Stimulated activated naive CD8-positive, alpha-beta T cell treated with anti-CD3 and anti-CD28 coated beads, Interleukin-15, amount 100 ng/mL, for 72 hours (primary cell): ENCODE measurements at regions not wholly inside any gene's neighbourhood (a gene's known extent, or its start where the extent isn't known, plus 50 kb on each side); places are given as distances from the start of the nearest gene placed in this dataset.
A peak's percentile ranks its signal among the peaks of the same experiment; 100 is the strongest.
"Not testable (repeated sequence)": the region's sequence is repeated elsewhere in the genome, so short reads cannot be mapped to it uniquely, and the experiment has no call there.

Experiments used
- ATAC-seq: fragments of 150-1000 bp; cut with Tn5 transposase; 2 replicates; pipeline ENCODE4 v1.10.0; 2021; ENCODE audit warnings: mild to moderate bottlenecking, moderate library complexity
- DNase-seq, 2 donors: peaks; one replicate each; pipeline ENCODE4 v3.0.0; 2021 to 2022
- H3K27ac Mint-ChIP-seq, 2 donors: one replicate each; pipeline ENCODE4 v1.8.0; 2022; ENCODE audit warnings: mild to moderate bottlenecking in 2 of 2, mixed read lengths in 2 of 2, moderate library complexity in 2 of 2
- H3K27me3 Mint-ChIP-seq: one replicate; pipeline ENCODE4 v1.8.0; 2022; ENCODE audit warnings: mixed read lengths
- H3K4me1 Mint-ChIP-seq: one replicate; pipeline ENCODE4 v1.8.0; 2022; ENCODE audit warnings: mild to moderate bottlenecking, mixed read lengths
- H3K4me3 Mint-ChIP-seq, 2 donors: one replicate each; pipeline ENCODE4 v1.8.0; 2022; ENCODE audit warnings: mild to moderate bottlenecking in 2 of 2, mixed read lengths in 2 of 2, moderate library complexity in 1 of 2
- H3K9me3 Mint-ChIP-seq, 2 donors: one replicate each; pipeline ENCODE4 v1.8.0; 2022; ENCODE audit warnings: mixed read lengths in 2 of 2

DNA sequence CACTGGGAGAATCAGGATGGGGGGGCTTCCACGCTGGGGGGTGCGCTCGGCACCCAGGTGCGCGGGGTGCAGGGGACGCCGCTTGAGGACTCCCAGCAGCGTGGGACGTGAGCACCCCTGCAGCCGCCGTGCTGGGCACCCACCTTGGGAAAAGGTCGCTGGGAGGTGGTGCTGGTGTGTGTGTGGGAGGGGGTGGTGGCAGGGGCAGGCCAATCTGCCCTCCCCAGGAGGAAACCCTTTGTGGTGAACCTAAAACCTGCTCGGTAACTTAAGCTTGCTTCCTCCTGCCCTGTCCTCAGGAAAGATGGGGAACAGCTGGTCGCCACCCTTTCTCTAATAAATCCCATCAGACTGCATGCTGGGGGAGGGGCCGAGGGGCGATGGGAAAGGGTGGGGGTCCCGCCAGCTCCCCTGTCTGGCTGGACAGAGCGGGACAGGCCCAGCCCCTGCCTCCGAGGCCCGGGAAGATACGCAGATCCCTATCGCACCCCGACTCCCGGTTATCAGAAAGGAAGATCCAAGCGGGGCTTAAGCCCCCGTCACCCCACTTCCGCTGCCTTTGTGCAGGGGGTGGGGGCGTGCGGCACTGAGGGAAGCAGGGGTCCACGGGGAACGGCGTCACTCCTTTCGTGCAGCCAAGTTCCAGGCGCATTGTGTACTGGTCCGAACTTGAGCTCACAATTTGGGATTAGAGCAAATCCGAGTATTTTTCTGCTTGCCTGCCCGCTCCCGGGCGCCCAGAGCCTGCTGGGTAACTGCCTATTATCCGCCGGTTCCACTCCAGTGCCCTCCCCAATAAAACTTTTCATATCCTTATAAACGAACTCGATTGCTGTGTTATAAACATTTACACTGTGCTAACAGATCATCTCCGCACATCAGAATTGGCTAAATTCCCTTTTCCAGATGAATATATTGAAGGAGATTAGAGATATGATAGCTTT lies 64.6 kb downstream of the UNCX start:
- no peak overlapping the region for H3K4me3 Mint-ChIP-seq

DNA sequence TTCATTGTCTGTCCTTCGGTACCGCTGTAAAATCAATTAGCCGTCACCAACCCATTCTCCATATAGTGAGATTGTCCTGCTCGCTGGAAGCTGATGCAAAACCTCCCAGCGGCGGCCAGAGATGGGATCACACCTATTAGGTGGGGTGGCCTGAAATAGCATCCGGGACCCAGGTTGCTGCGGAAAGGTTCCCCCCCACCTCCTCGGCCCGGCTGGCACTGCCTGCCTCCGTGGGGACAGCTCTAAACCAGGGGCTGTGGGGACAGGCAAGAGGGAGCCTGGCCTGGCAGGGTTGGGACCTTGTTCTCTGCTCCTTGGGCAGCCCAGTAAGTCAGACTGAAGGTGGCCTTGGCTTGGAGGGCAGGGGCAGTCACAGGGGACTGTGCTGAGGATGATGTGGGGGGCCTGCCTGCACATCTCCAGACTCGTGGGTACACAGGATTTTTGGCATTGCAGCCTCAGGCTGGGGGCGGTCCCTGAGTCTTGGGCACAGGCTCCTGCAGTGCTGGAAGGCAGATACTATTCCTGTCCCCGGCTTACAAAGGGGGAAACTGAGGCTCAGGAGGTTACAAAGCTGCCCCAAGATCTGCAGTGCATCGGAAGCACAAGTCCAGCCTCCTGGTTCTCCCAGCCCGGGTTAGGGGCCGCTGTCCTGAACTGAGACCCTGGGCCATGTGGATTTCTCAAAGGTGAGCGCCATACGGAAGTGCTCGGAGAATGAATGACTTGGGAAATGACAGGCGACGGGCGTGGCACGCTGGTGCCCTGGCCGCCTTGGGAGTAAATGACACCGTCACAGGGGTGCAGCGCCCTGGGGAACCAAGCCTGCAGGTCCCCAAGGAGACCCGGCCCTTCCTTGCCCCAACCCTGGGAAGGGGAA lies 65.6 kb downstream of the UNCX start:
- Mint-ChIP-seq H3K4me3 (no peak overlapping the region), H3K4me1 (no peaks in the 10 kb centered on the region), H3K9me3 (no peaks in the 10 kb centered on the region), H3K27ac (no peak overlapping the region), H3K27me3 (peaks cover 42% of the 10 kb centered on the region)
- no peak for DNase-seq
- ATAC-seq: no peak

More for the DNA sequence above, 64.6 kb downstream of the UNCX start:
- H3K27ac Mint-ChIP-seq: no peak overlapping the region
- ATAC-seq: no peak
- H3K9me3 Mint-ChIP-seq: no peaks in the 10 kb centered on the region
- H3K27me3 Mint-ChIP-seq: peaks cover 42% of the 10 kb centered on the region
- H3K4me1 Mint-ChIP-seq: no peaks in the 10 kb centered on the region
- DNase-seq: no peak

DNA sequence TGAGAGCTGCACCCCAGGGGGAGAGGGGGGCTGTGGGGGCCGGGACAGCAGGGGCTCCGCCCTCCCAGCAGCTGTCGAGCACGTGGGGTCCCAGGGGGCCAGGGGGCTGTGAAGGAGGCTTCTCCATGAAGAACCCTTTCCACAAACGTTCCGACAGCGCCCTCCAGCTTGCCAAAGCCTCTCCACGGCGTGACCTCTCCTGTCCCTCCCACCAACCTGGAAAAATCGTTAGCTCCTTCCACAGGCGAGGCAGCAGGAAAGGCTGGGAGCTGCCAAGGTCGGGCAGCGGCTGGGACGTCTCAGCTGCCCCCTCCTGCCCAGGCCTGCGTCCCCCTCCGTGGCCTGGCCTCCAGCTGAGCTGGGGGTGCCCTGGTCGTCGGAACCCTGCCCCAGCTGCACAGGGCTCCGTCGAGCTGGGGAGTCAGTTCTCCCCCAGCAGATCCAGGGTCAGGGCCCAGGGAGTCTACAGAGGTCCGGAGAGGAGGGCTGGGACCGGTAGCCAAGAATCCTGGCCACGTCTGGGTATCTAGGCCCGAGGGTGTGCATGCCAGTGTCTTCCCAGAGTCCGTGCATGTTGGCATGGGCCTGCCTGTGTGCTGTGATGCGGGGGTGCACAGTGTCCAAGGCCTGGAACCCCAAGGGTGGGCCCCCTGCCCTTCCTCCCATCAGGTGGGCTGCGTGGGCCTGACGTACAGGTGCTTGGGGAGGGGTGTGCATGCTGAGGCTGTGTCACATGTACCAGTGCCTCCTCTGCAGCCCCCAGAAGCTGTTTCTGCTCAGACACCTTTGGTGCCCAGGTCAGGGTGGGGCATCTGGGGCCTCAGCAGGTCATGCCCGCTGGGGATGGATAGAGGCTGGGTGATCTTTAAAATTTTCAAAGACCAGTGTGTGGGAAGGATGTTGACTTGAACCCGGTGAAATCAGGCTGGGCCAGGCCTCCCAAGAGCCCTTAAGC lies 66.5 kb downstream of the UNCX start:
- Mint-ChIP-seq H3K27me3 (peaks cover 43% of the 10 kb centered on the region), H3K4me3 (no peak overlapping the region), H3K27ac (no peak overlapping the region), H3K9me3 (no peaks in the 10 kb centered on the region), H3K4me1 (no peaks in the 10 kb centered on the region)
- DNase-seq (no peak), ATAC-seq (no peak)

DNA sequence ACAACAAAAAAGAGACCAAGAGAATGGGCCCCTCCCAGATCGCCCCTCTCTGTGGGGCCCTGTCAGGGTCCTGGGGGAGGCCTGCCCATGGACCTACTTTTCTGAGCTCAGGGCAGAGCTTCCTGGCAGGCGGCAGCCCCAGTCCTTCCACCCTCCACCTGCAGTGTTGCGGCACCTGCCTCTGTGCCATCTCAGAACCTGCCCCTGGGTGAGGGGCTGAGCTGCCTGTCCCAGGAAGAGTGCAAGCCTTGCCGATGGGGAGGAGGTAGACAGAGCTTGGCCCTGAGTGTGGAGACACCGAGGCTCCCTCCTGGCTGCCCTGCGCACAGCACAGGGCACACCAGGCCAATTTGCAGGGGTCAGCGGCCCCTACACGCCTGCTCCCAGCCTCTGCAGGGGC lies 67.5 kb downstream of the UNCX start:
- no peak overlapping the region for H3K4me3 Mint-ChIP-seq
- no peak overlapping the region for H3K27ac Mint-ChIP-seq
- H3K9me3 Mint-ChIP-seq: no peaks in the 10 kb centered on the region
- DNase-seq: no peak
- H3K27me3 Mint-ChIP-seq: peaks cover 43% of the 10 kb centered on the region
- H3K4me1 Mint-ChIP-seq: no peaks in the 10 kb centered on the region
- ATAC-seq: no peak

DNA sequence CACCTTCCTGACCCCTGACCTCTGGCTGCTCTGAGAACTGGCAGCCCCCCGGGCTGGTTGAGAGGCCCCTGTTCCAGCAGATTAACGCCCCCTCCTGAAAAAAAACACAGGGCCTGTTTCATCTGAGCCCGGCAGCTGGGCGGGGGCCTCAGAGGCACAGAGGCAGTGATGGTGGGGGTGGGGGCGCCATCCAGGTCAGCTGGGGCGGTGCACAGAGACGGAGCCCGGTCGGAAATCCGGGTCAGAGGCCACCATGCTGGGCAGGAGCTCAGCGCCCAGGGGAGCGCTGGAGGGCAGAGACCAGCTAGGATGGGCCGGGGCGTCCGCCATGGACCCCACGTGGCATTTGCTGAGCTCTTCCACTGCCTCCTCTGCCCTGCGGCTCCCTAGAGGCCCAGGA lies 68.0 kb downstream of the UNCX start:
- Mint-ChIP-seq H3K9me3 (no peaks in the 10 kb centered on the region), H3K4me1 (no peaks in the 10 kb centered on the region), H3K27me3 (peaks cover 43% of the 10 kb centered on the region), H3K27ac (no peak overlapping the region), H3K4me3 (no peak overlapping the region)
- DNase-seq: no peak
- ATAC-seq: no peak

DNA sequence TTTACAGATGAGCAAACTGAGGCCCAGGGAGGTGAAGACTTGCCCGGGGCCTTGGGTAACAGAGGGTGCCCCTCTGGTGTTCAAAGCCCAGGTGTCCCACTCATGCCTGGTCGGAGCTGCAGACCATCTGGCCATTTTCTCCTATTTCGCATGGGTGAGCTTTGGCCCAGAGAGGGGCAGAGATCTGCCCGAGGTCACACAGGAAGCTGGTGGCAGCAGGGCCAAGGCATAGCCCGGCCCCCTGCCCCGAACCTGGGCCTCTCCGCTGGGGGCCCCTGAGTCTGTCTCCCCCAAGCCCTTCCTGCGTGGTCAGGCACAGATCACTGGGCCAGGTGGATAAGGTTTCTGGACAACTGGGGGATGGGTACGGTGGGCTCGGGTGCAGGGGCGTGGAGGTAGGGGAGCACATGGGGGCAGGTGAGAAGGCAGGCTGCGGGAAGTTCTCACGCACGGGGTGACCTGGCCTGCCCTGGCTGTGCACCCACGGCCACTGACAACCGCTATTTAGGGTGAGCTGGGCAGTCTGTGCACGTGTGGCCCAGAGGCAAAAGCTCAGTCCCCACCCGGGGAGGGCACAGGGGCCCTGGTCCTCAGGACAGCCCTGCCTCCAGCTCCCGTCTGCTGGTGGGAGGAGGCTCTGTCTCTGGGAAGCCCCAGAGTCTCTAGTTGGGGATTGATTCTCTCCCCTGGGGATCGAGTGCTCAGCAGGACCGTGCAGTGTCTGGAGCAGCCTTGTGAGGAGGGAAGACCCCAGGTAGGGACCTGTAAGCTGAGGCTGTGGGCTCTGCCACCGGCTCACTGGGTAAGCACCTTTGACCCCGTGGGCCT lies 68.6 kb downstream of the UNCX start:
- Mint-ChIP-seq H3K9me3 (no peaks in the 10 kb centered on the region), H3K27me3 (peaks cover 43% of the 10 kb centered on the region), H3K4me1 (no peaks in the 10 kb centered on the region), H3K27ac (no peak overlapping the region), H3K4me3 (no peak overlapping the region)
- ATAC-seq: no peak
- no peak for DNase-seq

DNA sequence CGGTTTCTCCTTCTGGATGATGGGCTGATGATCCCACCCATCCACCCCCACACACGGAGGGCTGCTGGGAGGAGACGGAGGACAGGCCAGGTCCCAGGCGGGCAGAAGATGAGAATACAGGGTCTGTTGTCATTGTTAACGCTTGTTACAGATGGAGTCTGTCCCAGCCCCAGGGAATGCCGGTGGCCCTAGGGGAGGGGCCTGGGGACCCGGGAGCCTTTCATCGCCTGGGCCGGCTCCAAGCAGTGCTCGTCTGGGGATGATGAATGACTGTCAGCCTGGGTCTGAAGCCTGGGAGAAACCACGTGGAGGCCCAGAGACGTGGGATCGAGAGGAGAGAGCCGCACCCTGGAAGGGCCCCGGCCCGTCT lies 69.2 kb downstream of the UNCX start:
- H3K27ac Mint-ChIP-seq: no peak overlapping the region
- no peak for DNase-seq
- H3K4me1 Mint-ChIP-seq: no peaks in the 10 kb centered on the region
- H3K4me3 Mint-ChIP-seq: no peak overlapping the region
- H3K9me3 Mint-ChIP-seq: no peaks in the 10 kb centered on the region
- peaks cover 40% of the 10 kb centered on the region for H3K27me3 Mint-ChIP-seq
- ATAC-seq: no peak

DNA sequence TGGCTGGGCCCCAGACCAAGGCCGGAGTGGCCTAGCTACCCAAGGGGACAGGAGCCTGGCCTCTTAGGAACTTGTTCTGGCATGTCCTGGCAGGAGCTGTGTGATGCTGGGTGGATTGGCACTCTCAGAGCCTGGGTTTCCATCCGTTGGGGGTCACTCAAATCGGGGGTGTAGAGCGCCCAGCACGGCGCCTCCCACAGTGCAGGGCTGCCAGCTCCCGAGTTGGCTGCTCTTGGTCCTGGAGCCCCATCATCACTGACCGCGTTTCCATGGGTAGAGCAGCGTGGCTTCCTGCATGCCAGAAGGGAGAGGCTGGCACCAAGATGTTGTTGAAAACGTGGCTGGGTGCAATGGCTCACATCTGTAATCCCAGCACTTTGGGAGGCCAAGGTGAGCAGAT lies 70.3 kb downstream of the UNCX start:
- Mint-ChIP-seq H3K9me3 (no peaks in the 10 kb centered on the region), H3K4me1 (no peaks in the 10 kb centered on the region), H3K27me3 (peaks cover 29% of the 10 kb centered on the region), H3K27ac (no peak overlapping the region), H3K4me3 (no peak overlapping the region)
- DNase-seq (no peak), ATAC-seq (no peak)

DNA sequence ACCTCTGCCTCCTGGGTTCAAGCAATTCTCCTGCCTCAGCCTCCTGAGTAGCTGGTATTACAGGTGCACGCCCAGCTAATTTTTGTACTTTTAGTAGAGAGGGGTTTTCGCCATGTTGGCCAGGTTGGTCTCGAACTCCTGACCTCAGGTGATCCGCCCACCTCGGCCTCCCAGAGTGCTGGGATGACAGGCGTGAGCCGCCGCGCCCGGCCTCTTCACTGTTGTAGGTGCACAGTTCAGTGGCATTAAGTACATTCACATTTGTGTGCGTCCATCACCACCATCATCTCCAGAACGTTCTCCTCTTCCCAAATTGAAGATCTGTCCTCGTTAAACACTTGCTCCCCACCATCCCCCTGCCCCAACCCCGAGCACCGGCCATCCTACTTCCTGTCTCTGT lies 71.3 kb downstream of the UNCX start:
- Mint-ChIP-seq H3K27ac (peak overlapping the region in 1 of 2 donors; percentile 55), H3K27me3 (peaks cover 21% of the 10 kb centered on the region)
- not testable (repeated sequence) for H3K4me1 Mint-ChIP-seq, H3K9me3 Mint-ChIP-seq, H3K4me3 Mint-ChIP-seq, ATAC-seq, DNase-seq

DNA sequence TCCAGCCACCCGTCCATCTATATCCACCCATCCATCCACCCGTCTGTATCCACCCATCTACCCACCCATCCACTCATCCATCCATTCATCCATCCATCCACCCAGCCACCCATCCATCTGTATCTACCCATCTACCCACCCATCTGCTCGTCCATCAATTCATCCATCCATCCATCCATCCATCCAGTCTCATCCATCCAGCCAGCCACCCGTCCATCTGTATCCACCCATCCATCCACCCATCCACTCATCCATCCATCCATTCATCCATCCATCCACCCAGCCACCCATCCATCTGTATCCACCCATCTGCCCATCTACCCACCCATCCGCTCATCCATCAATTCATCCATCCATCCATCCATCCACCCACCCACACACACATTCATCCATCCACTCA lies 73.2 kb downstream of the UNCX start:
- Mint-ChIP-seq H3K4me3 (no peak overlapping the region), H3K4me1 (no peaks in the 10 kb centered on the region), H3K9me3 (no peaks in the 10 kb centered on the region), H3K27me3 (peaks cover 21% of the 10 kb centered on the region), H3K27ac (no peak overlapping the region)
- ATAC-seq (no peak), DNase-seq (no peak)

DNA sequence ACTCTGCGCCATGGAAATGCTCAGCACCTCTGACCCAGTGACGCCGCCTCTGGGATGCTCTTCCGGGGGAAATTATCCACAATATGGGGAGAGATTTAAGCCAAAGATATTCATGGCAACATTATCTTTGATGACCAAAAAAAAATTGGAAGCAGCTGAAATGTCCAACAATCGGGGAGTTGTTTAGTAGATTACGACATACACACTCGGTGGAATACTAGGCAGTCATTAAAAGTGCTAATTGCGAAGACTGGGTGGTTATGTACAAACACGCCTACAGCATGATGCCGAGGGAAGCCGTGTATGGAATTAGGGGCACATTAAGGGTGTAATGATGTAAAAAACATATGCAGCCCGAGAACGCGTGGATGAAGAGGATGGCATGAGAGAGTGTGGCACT lies 75.2 kb downstream of the UNCX start:
- H3K4me3 Mint-ChIP-seq: no peak overlapping the region
- no peak overlapping the region for H3K27ac Mint-ChIP-seq
- H3K4me1 Mint-ChIP-seq: no peaks in the 10 kb centered on the region
- peaks cover 9% of the 10 kb centered on the region for H3K27me3 Mint-ChIP-seq
- H3K9me3 Mint-ChIP-seq: no peaks in the 10 kb centered on the region
- ATAC-seq: no peak
- no peak for DNase-seq

DNA sequence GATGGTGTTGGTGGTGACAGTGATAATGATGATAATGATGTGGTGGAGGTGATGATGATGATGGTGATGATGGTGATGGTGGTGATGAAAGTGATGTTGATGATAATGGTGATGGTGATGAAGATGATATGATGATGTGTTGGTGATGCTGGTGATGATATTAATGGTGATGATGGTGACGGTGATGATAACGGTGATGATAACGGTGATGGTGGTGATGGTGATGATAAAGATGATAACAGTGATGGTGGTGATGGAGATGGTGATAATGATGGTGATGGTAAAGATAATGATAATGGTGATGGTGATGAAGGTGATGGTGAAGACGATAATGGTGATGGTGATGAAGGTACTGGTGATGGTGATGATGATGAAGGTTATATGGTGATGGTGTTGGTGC lies 76.6 kb downstream of the UNCX start:
- ATAC-seq (no peak), DNase-seq (no peak)
- H3K4me3 Mint-ChIP-seq: no peak overlapping the region
- H3K27ac Mint-ChIP-seq: no peak overlapping the region
- H3K27me3 Mint-ChIP-seq: no peaks in the 10 kb centered on the region
- no peaks in the 10 kb centered on the region for H3K4me1 Mint-ChIP-seq
- no peaks in the 10 kb centered on the region for H3K9me3 Mint-ChIP-seq

DNA sequence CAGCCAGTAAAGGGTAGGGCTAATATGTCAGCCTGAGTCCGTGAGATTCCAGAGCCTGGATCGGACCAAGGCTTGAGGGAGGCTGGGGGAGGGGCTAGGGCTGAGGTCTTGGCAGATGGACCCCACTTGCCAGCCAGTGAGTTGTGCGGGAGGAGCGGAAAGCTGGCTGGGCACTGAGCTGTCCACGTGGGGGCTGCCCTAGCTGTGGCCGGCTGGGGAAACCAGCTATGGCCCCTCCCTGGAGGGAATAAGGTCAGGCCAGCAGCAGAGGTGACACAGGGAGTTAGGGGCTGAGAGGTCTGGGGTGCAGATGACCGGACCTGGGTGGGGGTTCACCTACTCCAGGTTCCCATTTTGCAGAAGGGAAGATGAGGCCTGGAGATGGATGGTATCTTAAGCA lies 77.3 kb downstream of the UNCX start:
- H3K4me3 Mint-ChIP-seq: no peak overlapping the region
- no peaks in the 10 kb centered on the region for H3K4me1 Mint-ChIP-seq
- no peaks in the 10 kb centered on the region for H3K9me3 Mint-ChIP-seq
- no peak overlapping the region for H3K27ac Mint-ChIP-seq
- ATAC-seq: no peak
- no peak for DNase-seq
- no peaks in the 10 kb centered on the region for H3K27me3 Mint-ChIP-seq

DNA sequence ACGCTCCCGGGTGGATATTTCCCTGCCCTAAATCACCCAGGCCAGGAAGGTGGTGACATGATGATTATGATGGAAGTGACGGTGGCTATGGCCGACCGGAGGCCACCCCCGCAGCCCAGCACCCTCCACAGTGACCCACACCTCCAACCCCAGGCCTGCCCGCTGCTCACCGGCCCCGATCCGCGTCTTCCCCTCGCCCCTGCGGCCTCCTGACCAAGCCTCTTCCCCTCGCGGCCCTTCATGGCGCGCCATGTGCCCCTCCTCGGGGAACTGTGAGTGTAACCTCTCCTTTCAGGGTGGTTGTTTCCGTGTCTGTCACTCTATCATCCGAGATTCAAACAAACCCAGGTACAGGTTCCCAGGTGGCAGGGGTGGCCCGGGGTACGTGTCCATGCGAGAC lies 78.3 kb downstream of the UNCX start:
- no peak overlapping the region for H3K4me3 Mint-ChIP-seq
- H3K9me3 Mint-ChIP-seq: no peaks in the 10 kb centered on the region
- no peaks in the 10 kb centered on the region for H3K4me1 Mint-ChIP-seq
- no peak for ATAC-seq
- H3K27ac Mint-ChIP-seq: no peak overlapping the region
- DNase-seq: no peak
- no peaks in the 10 kb centered on the region for H3K27me3 Mint-ChIP-seq
